ENCODE measurements at regions not wholly inside any gene's neighbourhood (a gene's known extent, or its start where the extent isn't known, plus 50 kb on each side); places are given as distances from the start of the nearest gene placed in this dataset.

DNA sequence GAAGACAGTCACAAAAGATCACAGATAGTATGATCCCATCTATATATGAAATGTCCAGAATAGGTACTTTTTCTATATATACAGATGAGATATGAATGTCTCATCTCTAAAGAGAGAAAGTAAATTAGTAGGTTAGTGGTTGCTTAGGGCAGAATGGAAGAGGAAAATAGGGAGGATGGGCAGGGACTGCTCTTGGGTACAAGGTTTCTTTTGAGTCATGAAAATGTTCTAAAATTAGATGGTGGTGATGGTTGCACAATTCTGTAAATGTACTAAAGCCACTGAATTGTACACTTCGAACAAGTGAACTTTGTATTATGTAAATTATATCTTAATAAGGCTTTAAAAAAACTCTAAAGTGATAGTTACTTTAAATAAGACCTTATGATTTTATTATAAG is 59.6 kb upstream of the GRAMD2B start (continued):
- TF ChIP-seq, protein P1, sequence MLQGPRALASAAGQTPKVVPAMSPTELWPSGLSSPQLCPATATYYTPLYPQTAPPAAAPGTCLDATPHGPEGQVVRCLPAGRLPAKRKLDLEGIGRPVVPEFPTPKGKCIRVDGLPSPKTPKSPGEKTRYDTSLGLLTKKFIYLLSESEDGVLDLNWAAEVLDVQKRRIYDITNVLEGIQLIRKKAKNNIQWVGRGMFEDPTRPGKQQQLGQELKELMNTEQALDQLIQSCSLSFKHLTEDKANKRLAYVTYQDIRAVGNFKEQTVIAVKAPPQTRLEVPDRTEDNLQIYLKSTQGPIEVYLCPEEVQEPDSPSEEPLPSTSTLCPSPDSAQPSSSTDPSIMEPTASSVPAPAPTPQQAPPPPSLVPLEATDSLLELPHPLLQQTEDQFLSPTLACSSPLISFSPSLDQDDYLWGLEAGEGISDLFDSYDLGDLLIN (CRISPR knock-in tag; IDR thresholded peaks at IDR 0.05; ENCODE audit: borderline replicate concordance), result no peak
- TF ChIP-seq, protein P2, sequence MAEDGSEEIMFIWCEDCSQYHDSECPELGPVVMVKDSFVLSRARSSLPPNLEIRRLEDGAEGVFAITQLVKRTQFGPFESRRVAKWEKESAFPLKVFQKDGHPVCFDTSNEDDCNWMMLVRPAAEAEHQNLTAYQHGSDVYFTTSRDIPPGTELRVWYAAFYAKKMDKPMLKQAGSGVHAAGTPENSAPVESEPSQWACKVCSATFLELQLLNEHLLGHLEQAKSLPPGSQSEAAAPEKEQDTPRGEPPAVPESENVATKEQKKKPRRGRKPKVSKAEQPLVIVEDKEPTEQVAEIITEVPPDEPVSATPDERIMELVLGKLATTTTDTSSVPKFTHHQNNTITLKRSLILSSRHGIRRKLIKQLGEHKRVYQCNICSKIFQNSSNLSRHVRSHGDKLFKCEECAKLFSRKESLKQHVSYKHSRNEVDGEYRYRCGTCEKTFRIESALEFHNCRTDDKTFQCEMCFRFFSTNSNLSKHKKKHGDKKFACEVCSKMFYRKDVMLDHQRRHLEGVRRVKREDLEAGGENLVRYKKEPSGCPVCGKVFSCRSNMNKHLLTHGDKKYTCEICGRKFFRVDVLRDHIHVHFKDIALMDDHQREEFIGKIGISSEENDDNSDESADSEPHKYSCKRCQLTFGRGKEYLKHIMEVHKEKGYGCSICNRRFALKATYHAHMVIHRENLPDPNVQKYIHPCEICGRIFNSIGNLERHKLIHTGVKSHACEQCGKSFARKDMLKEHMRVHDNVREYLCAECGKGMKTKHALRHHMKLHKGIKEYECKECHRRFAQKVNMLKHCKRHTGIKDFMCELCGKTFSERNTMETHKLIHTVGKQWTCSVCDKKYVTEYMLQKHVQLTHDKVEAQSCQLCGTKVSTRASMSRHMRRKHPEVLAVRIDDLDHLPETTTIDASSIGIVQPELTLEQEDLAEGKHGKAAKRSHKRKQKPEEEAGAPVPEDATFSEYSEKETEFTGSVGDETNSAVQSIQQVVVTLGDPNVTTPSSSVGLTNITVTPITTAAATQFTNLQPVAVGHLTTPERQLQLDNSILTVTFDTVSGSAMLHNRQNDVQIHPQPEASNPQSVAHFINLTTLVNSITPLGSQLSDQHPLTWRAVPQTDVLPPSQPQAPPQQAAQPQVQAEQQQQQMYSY (CRISPR knock-in tag; IDR thresholded peaks at IDR 0.05), result no peak
- TF ChIP-seq KLF11 (CRISPR knock-in tag; IDR thresholded peaks at IDR 0.05) (no peak), NFKB2 (CRISPR knock-in tag; IDR thresholded peaks at IDR 0.05; ENCODE audit: borderline replicate concordance) (no peak), RORA (CRISPR knock-in tag; IDR thresholded peaks at IDR 0.05) (no peak), NPAS2 (CRISPR knock-in tag; IDR thresholded peaks at IDR 0.05; ENCODE audit: borderline replicate concordance) (no peak), ZNF792 (CRISPR knock-in tag; IDR thresholded peaks at IDR 0.05) (0 out of 2 replicates have a peak, but pooled peaks have one; percentile 18), FOXA3 (CRISPR knock-in tag; IDR thresholded peaks at IDR 0.05) (peak; percentile 61), ZHX1 (CRISPR knock-in tag; IDR thresholded peaks at IDR 0.05; ENCODE audit: low read depth) (no peak), HNF4G (IDR thresholded peaks at IDR 0.05; ENCODE audit: borderline replicate concordance, low read depth, low read length) (peak; percentile 22; the same call in 1 of the 2 replicates), HNF4G (CRISPR knock-in tag; IDR thresholded peaks at IDR 0.05; ENCODE audit: borderline replicate concordance, low read depth) (no peak), SOX5 (CRISPR knock-in tag; IDR thresholded peaks at IDR 0.05; ENCODE audit: borderline replicate concordance) (peak; percentile 58; the same call in 1 of the 2 replicates)
- TF ChIP-seq, protein P3, sequence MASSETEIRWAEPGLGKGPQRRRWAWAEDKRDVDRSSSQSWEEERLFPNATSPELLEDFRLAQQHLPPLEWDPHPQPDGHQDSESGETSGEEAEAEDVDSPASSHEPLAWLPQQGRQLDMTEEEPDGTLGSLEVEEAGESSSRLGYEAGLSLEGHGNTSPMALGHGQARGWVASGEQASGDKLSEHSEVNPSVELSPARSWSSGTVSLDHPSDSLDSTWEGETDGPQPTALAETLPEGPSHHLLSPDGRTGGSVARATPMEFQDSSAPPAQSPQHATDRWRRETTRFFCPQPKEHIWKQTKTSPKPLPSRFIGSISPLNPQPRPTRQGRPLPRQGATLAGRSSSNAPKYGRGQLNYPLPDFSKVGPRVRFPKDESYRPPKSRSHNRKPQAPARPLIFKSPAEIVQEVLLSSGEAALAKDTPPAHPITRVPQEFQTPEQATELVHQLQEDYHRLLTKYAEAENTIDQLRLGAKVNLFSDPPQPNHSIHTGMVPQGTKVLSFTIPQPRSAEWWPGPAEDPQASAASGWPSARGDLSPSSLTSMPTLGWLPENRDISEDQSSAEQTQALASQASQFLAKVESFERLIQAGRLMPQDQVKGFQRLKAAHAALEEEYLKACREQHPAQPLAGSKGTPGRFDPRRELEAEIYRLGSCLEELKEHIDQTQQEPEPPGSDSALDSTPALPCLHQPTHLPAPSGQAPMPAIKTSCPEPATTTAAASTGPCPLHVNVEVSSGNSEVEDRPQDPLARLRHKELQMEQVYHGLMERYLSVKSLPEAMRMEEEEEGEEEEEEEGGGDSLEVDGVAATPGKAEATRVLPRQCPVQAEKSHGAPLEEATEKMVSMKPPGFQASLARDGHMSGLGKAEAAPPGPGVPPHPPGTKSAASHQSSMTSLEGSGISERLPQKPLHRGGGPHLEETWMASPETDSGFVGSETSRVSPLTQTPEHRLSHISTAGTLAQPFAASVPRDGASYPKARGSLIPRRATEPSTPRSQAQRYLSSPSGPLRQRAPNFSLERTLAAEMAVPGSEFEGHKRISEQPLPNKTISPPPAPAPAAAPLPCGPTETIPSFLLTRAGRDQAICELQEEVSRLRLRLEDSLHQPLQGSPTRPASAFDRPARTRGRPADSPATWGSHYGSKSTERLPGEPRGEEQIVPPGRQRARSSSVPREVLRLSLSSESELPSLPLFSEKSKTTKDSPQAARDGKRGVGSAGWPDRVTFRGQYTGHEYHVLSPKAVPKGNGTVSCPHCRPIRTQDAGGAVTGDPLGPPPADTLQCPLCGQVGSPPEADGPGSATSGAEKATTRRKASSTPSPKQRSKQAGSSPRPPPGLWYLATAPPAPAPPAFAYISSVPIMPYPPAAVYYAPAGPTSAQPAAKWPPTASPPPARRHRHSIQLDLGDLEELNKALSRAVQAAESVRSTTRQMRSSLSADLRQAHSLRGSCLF (CRISPR knock-in tag; IDR thresholded peaks at IDR 0.05; ENCODE audit: borderline replicate concordance), result no peak
- TF ChIP-seq, protein P4, sequence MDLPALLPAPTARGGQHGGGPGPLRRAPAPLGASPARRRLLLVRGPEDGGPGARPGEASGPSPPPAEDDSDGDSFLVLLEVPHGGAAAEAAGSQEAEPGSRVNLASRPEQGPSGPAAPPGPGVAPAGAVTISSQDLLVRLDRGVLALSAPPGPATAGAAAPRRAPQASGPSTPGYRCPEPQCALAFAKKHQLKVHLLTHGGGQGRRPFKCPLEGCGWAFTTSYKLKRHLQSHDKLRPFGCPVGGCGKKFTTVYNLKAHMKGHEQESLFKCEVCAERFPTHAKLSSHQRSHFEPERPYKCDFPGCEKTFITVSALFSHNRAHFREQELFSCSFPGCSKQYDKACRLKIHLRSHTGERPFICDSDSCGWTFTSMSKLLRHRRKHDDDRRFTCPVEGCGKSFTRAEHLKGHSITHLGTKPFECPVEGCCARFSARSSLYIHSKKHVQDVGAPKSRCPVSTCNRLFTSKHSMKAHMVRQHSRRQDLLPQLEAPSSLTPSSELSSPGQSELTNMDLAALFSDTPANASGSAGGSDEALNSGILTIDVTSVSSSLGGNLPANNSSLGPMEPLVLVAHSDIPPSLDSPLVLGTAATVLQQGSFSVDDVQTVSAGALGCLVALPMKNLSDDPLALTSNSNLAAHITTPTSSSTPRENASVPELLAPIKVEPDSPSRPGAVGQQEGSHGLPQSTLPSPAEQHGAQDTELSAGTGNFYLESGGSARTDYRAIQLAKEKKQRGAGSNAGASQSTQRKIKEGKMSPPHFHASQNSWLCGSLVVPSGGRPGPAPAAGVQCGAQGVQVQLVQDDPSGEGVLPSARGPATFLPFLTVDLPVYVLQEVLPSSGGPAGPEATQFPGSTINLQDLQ (CRISPR knock-in tag; IDR thresholded peaks at IDR 0.05), result no peak

All from HepG2 (cell line).